KMS-11 (cell line): ENCODE measurements at regions not wholly inside any gene's neighbourhood (a gene's known extent, or its start where the extent isn't known, plus 50 kb on each side); places are given as distances from the start of the nearest gene placed in this dataset.

Experiments used
- H2AFZ ChIP-seq: fragments of 200-600 bp; sonication (generic); 2 replicates; pipeline ENCODE4 v1.6.1; 2016; ENCODE audit warnings: antibody characterized with exemption, mixed run types, low read depth
- H3K27ac ChIP-seq: fragments of 200-600 bp; sonication (generic); 2 replicates; pipeline ENCODE4 v1.6.1; 2016; ENCODE audit warnings: mild to moderate bottlenecking, mixed run types
- H3K27me3 ChIP-seq: fragments of 200-600 bp; sonication (generic); 2 replicates; pipeline ENCODE4 v1.6.1; 2017; ENCODE audit warnings: mild to moderate bottlenecking, low read depth, mixed run types, moderate library complexity; ENCODE audit not compliant: insufficient read depth
- H3K36me3 ChIP-seq: fragments of 200-600 bp; sonication (generic); 2 replicates; pipeline ENCODE4 v1.6.1; 2017; ENCODE audit warnings: mild to moderate bottlenecking, mixed run types; ENCODE audit not compliant: insufficient read depth
- H3K4me1 ChIP-seq: fragments of 200-600 bp; sonication (generic); 2 replicates; pipeline ENCODE4 v1.6.1; 2016; ENCODE audit warnings: mild to moderate bottlenecking, low read depth, mixed run types; ENCODE audit not compliant: poor library complexity, severe bottlenecking
- H3K4me2 ChIP-seq: fragments of 200-600 bp; sonication (generic); 2 replicates; pipeline ENCODE4 v1.7.0; 2016; ENCODE audit warnings: mild to moderate bottlenecking, mixed run types
- H3K4me3 ChIP-seq: fragments of 200-600 bp; sonication (generic); IDR thresholded peaks from 2 replicates; pipeline ENCODE4 v1.6.1; 2017; ENCODE audit warnings: low read depth, low read length, mixed read lengths; ENCODE audit not compliant: insufficient read depth
- H3K79me2 ChIP-seq: fragments of 200-600 bp; sonication (generic); 2 replicates; pipeline ENCODE4 v1.6.1; 2016; ENCODE audit warnings: low read depth, mixed run types; ENCODE audit not compliant: insufficient read depth
- H3K9ac ChIP-seq: fragments of 200-600 bp; sonication (generic); 2 replicates; pipeline ENCODE4 v1.6.1; 2016; ENCODE audit warnings: mild to moderate bottlenecking, mixed run types
- H4K20me1 ChIP-seq: fragments of 200-600 bp; sonication (generic); 2 replicates; pipeline ENCODE4 v1.6.1; 2016; ENCODE audit warnings: mild to moderate bottlenecking, mixed run types; ENCODE audit not compliant: insufficient read depth
- TF ChIP-seq, protein P1 (sequence below): fragments of 200-600 bp; sonication (generic); conservative IDR thresholded peaks from 2 replicates; pipeline ENCODE4 v1.6.1; 2017; ENCODE audit warnings: low read depth, mild to moderate bottlenecking, antibody characterized with exemption, low read length, moderate library complexity, mixed read lengths

DNA sequence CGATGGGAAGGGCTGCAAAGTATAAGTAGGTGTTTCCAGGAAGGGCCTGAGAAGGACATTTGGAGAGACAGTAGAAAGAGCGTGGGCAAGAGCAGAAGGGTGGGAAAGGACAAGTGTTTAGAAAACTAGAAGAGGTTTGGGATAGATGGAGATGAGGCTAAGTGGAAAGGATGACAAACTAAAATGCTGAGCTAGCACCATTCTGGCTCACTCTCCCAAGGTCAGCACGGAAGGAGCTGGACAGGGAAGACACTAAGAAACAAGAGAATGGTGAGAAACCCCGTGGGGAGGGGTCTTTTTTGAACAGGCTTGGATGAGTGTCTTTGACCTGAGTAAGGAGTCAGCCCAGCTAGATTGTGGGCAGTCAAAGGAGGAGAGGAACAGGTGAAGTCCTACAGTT is 286.0 kb downstream of the CDK5RAP2 start:
- Histone ChIP-seq H4K20me1 (no peaks in the 10 kb centered on the region), H3K27ac (no peak overlapping the region), H3K9ac (no peak overlapping the region), H3K4me2 (no peak overlapping the region), H3K4me3 (no peak overlapping the region), H3K79me2 (no peaks in the 10 kb centered on the region), H3K27me3 (no peaks in the 10 kb centered on the region), H3K36me3 (no peaks in the 10 kb centered on the region), H2AFZ (no peak overlapping the region), H3K4me1 (no peaks in the 10 kb centered on the region)
- TF ChIP-seq, protein P1, sequence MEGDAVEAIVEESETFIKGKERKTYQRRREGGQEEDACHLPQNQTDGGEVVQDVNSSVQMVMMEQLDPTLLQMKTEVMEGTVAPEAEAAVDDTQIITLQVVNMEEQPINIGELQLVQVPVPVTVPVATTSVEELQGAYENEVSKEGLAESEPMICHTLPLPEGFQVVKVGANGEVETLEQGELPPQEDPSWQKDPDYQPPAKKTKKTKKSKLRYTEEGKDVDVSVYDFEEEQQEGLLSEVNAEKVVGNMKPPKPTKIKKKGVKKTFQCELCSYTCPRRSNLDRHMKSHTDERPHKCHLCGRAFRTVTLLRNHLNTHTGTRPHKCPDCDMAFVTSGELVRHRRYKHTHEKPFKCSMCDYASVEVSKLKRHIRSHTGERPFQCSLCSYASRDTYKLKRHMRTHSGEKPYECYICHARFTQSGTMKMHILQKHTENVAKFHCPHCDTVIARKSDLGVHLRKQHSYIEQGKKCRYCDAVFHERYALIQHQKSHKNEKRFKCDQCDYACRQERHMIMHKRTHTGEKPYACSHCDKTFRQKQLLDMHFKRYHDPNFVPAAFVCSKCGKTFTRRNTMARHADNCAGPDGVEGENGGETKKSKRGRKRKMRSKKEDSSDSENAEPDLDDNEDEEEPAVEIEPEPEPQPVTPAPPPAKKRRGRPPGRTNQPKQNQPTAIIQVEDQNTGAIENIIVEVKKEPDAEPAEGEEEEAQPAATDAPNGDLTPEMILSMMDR, result no peak

DNA sequence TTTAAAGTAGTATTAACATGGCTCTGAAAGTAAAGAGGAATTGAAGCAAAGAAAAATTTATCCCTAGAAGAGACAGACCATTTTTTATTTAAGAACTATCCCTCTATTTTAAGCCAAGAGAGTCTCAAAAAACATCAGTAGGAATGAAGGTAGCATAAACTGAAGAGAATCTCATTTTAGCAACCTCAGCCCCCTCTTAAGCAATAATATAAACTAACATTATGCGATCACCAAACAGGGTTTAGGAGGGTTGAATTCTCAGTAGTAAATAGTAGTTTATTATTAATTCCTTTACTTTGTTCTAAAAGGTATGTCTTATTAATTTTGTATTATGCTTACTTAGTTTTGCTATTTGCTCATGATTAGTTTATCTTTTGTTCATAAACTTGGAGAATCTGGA is 287.4 kb downstream of the CDK5RAP2 start:
- Histone ChIP-seq H3K27me3 (no peaks in the 10 kb centered on the region), H3K4me3 (no peak overlapping the region), H4K20me1 (no peaks in the 10 kb centered on the region), H3K9ac (no peak overlapping the region), H3K36me3 (no peaks in the 10 kb centered on the region), H3K79me2 (no peaks in the 10 kb centered on the region), H3K4me1 (no peaks in the 10 kb centered on the region), H3K4me2 (no peak overlapping the region), H3K27ac (no peak overlapping the region), H2AFZ (no peak overlapping the region)
- TF ChIP-seq, protein P1, result no peak

DNA sequence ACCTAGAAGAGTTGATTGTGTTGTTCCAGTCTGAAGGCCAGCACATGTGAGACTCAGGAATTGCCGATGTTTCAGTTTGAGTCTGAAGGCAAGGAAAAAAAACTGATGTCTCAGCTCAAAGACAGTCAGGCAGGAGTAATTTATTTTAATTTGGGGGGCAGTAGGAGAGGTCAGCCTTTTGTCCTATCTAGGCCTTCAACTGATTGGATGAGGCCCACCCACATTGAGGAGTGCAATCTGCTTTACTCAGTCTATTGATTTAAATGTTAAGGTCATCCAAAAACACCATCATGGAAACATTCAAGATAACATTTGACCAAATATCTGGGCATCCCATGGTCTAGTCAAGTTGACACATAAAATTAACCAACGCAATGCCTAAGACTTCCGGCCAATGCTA is 288.9 kb downstream of the CDK5RAP2 start:
- Histone ChIP-seq H3K27ac (no peak overlapping the region), H3K4me2 (no peak overlapping the region), H4K20me1 (no peaks in the 10 kb centered on the region), H3K4me3 (no peak overlapping the region), H3K27me3 (no peaks in the 10 kb centered on the region), H3K36me3 (no peaks in the 10 kb centered on the region), H2AFZ (no peak overlapping the region), H3K79me2 (no peaks in the 10 kb centered on the region), H3K4me1 (no peaks in the 10 kb centered on the region), H3K9ac (no peak overlapping the region)
- TF ChIP-seq, protein P1, result no peak

DNA sequence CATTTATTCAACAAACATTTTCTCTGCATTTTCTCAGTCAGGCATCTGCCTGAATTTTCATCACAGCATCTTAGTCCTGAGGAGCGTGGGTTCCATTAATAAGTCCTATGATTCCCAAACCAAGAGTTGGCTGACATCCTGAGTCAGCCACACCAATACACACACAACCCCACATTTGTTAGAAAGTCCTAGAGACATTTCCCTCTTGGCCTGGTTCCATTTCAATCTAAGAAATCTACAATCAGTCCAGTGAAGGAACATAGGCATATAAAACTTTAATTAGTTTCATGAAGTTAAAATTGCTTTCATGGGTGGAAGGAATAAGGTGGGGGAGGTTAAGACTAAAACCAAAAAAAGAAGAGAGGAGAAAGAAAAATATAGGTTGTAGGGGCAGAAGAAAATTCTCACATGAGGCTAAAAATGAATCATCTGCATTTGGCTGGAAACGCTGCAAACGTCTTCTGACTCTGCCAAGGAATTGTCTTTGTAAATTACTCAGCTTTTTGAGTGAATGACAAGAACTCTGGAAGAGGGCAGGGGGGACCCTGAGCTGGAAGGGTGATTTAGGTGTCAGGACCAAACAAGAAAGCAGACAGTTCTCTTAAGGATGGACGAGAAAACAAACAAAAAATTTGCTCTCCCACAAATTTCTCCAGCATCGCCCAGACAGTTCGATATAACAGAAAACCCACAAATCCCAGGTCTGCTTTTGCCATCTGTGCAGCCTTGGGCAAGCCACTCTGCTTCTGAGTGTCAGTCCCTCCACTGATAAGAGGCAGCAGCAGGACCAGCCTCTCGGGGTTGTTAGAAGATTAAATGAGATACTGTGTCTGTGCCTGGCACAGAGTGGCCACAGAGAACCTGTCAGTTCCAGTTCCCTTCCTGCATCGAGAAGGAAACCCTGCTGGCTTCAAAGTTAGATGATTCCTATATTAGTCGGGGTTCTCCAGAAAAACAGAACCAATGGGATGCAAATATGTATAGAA is 289.7 kb downstream of the CDK5RAP2 start:
- H3K4me1 ChIP-seq, result no peaks in the 10 kb centered on the region
- no peak overlapping the region for H3K4me3 ChIP-seq
- H3K27me3 ChIP-seq, result no peaks in the 10 kb centered on the region
- H4K20me1 ChIP-seq, result no peaks in the 10 kb centered on the region
- no peaks in the 10 kb centered on the region for H3K36me3 ChIP-seq
- H2AFZ ChIP-seq, result no peak overlapping the region
- H3K79me2 ChIP-seq, result no peaks in the 10 kb centered on the region
- TF ChIP-seq, protein P1, result no peak
- no peak overlapping the region for H3K27ac ChIP-seq
- no peak overlapping the region for H3K4me2 ChIP-seq
- no peak overlapping the region for H3K9ac ChIP-seq
